Osteoblast (primary cell): ENCODE measurements at regions not wholly inside any gene's neighbourhood (a gene's known extent, or its start where the extent isn't known, plus 50 kb on each side); places are given as distances from the start of the nearest gene placed in this dataset.
"Not testable (repeated sequence)": the region's sequence is repeated elsewhere in the genome, so short reads cannot be mapped to it uniquely, and the experiment has no call there.

Experiments used
- DNase-seq: peaks from one replicate; pipeline ENCODE4 v3.0.0; 2011; ENCODE audit warnings: low spot score, mixed read lengths; ENCODE audit not compliant: insufficient read length; ENCODE audit errors: missing footprints
- H2AFZ ChIP-seq: 2 replicates; pipeline ENCODE4 v1.6.0; 2011; ENCODE audit warnings: mild to moderate bottlenecking, low read length
- H3K27ac ChIP-seq: 2 replicates; pipeline ENCODE4 v1.5.1; 2011; ENCODE audit warnings: mild to moderate bottlenecking, low read depth, low read length, moderate library complexity
- H3K27me3 ChIP-seq: 2 replicates; pipeline ENCODE4 v1.6.0; 2012; ENCODE audit warnings: mild to moderate bottlenecking, control low read depth, inconsistent platforms, low read length, moderate library complexity; ENCODE audit not compliant: insufficient read depth
- H3K36me3 ChIP-seq: 2 replicates; pipeline ENCODE4 v1.5.1; 2011; ENCODE audit warnings: mild to moderate bottlenecking, low read length, control low read depth, moderate library complexity; ENCODE audit not compliant: insufficient read depth
- H3K4me1 ChIP-seq: 2 replicates; pipeline ENCODE4 v1.5.1; 2011; ENCODE audit warnings: mild to moderate bottlenecking, low read length, control low read depth, moderate library complexity; ENCODE audit not compliant: insufficient read depth
- H3K4me2 ChIP-seq: 2 replicates; pipeline ENCODE4 v1.6.0; 2011; ENCODE audit warnings: mild to moderate bottlenecking, low read length; ENCODE audit not compliant: insufficient read depth
- H3K4me3 ChIP-seq: fragments of 200-600 bp; sonication (generic); 3 replicates; pipeline ENCODE4 v1.5.1; 2012; ENCODE audit warnings: mild to moderate bottlenecking, low read length, inconsistent platforms; ENCODE audit not compliant: insufficient read depth
- H3K79me2 ChIP-seq: 2 replicates; pipeline ENCODE4 v1.6.0; 2012; ENCODE audit warnings: mild to moderate bottlenecking, low read length, control low read depth, inconsistent platforms; ENCODE audit not compliant: insufficient read depth
- H3K9me3 ChIP-seq: 2 replicates; pipeline ENCODE4 v1.5.1; 2011; ENCODE audit warnings: low read depth, low read length, control low read depth
- H4K20me1 ChIP-seq: 2 replicates; pipeline ENCODE4 v1.6.0; 2012; ENCODE audit warnings: mild to moderate bottlenecking, low read length, control low read depth; ENCODE audit not compliant: insufficient read depth
- TF ChIP-seq, protein P1 (sequence below): IDR thresholded peaks from 2 replicates; pipeline ENCODE4 v1.5.1; 2011; ENCODE audit warnings: mild to moderate bottlenecking, low read depth, low read length, moderate library complexity; ENCODE audit errors: extremely low read depth

DNA sequence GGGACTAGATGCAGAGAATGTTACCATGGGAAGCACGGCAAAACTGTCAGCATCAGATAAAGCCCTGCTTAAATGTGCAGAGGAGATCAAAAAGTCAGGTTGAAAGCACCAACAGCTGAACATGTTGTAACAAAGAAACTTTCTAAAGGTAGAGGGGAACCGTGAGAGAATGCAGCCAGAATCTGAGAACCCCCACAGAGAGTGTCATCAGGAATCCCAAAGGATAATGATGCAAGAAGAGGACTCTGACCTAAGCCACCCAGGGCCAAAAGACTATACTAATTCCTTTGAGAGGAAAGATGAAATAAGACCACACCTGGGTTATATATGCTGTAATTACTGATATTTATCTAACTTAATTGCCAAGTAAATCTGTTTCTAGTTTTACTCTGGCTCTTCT, 116.6 kb downstream of the PCSK1 start:
- TF ChIP-seq, protein P1, sequence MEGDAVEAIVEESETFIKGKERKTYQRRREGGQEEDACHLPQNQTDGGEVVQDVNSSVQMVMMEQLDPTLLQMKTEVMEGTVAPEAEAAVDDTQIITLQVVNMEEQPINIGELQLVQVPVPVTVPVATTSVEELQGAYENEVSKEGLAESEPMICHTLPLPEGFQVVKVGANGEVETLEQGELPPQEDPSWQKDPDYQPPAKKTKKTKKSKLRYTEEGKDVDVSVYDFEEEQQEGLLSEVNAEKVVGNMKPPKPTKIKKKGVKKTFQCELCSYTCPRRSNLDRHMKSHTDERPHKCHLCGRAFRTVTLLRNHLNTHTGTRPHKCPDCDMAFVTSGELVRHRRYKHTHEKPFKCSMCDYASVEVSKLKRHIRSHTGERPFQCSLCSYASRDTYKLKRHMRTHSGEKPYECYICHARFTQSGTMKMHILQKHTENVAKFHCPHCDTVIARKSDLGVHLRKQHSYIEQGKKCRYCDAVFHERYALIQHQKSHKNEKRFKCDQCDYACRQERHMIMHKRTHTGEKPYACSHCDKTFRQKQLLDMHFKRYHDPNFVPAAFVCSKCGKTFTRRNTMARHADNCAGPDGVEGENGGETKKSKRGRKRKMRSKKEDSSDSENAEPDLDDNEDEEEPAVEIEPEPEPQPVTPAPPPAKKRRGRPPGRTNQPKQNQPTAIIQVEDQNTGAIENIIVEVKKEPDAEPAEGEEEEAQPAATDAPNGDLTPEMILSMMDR: no peak

GRCh38 chr5:96316017-96316416, 117.0 kb downstream of the PCSK1 start:
- no peaks in the 10 kb centered on the region for H4K20me1 ChIP-seq
- no peak overlapping the region for H3K27ac ChIP-seq
- H3K27me3 ChIP-seq: no peaks in the 10 kb centered on the region
- TF ChIP-seq, protein P1: no peak
- H3K36me3 ChIP-seq: no peaks in the 10 kb centered on the region
- DNase-seq: no peak
- no peak overlapping the region for H3K4me3 ChIP-seq
- H3K4me2 ChIP-seq: no peak overlapping the region
- H3K9me3 ChIP-seq: no peaks in the 10 kb centered on the region
- H3K79me2 ChIP-seq: no peaks in the 10 kb centered on the region
- H3K4me1 ChIP-seq: peaks cover 19% of the 10 kb centered on the region
- no peak overlapping the region for H2AFZ ChIP-seq

More for the DNA sequence above, 116.6 kb downstream of the PCSK1 start:
- H2AFZ ChIP-seq: no peak overlapping the region
- H3K4me2 ChIP-seq: no peak overlapping the region
- no peak overlapping the region for H3K4me3 ChIP-seq
- no peaks in the 10 kb centered on the region for H3K9me3 ChIP-seq
- no peaks in the 10 kb centered on the region for H3K79me2 ChIP-seq
- H4K20me1 ChIP-seq: no peaks in the 10 kb centered on the region
- no peaks in the 10 kb centered on the region for H3K36me3 ChIP-seq
- peaks cover 24% of the 10 kb centered on the region for H3K4me1 ChIP-seq
- no peaks in the 10 kb centered on the region for H3K27me3 ChIP-seq
- no peak overlapping the region for H3K27ac ChIP-seq
- no peak for DNase-seq

DNA sequence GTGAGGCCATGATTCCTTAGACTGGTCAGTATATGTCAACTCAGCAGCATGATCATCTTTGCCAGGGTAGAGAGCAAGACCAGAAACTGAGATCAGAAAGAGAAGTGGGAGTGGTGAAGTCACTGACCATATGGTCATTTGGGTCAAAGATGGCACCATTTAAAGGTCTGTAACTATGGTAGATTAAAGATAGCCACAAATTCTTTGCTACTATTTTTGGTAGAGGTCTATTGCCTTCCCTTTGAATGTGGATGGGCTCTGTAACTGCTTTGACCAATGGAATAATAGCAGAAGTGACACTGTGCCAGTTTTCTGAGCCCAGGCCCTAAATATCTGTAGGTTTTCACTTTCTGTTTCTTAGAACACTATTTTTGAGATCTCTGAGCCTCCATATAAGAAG, 117.6 kb downstream of the PCSK1 start:
- Histone ChIP-seq H4K20me1 (no peaks in the 10 kb centered on the region), H3K27me3 (no peaks in the 10 kb centered on the region), H3K79me2 (no peaks in the 10 kb centered on the region), H3K4me1 (peaks cover 13% of the 10 kb centered on the region), H3K27ac (no peak overlapping the region), H3K4me3 (no peak overlapping the region), H3K36me3 (no peaks in the 10 kb centered on the region), H3K9me3 (no peaks in the 10 kb centered on the region), H2AFZ (no peak overlapping the region), H3K4me2 (no peak overlapping the region)
- no peak for DNase-seq
- TF ChIP-seq, protein P1: no peak

DNA sequence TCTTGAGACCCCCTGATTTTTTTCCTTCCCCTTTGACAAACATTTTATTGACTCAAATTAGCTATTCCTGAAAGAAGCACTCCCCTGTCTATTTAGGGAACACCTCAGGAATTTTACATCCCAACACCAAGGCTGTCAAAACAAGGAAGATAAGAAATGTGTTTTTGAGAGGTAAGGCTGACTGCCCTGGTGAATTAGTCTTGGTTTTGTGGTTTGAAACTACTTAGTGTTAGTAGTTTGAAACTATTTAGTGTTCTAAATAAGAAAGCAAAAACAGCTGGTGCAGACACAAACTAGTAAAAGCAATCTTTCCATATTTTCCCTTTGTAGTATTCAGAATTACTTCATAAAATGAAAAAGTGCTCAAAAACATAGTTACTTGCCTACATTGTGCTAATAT, 120.7 kb downstream of the PCSK1 start:
- Histone ChIP-seq H3K9me3 (no peaks in the 10 kb centered on the region), H3K27ac (no peak overlapping the region), H3K27me3 (no peaks in the 10 kb centered on the region), H3K36me3 (no peaks in the 10 kb centered on the region), H3K79me2 (no peaks in the 10 kb centered on the region), H4K20me1 (no peaks in the 10 kb centered on the region), H3K4me3 (no peak overlapping the region), H3K4me2 (no peak overlapping the region), H2AFZ (no peak overlapping the region), H3K4me1 (peaks cover under 1% of the 10 kb centered on the region)
- TF ChIP-seq, protein P1: no peak
- DNase-seq: no peak

DNA sequence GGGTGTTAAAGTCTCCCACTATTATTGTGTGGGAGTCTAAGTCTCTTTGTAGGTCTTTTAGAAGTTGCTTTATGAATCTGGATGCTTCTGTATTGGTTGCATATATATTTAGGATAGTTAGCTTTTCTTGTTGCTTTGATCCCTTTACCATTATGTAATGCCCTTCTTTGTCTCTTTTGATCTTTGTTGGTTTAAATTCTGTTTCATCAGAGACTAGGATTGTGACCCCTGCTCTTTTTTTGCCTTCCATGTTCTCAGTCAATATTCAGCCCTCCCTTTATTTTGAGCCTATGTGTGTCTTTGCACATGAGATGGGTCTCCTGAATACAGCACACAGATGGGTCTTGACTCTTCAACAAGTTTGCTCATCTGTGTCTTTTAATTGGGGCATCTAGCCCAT, 126.0 kb downstream of the PCSK1 start:
- not testable (repeated sequence) for DNase-seq, H3K36me3 ChIP-seq, H3K4me3 ChIP-seq, H2AFZ ChIP-seq, H3K9me3 ChIP-seq, H4K20me1 ChIP-seq, H3K4me1 ChIP-seq, H3K27me3 ChIP-seq, H3K27ac ChIP-seq, H3K4me2 ChIP-seq, H3K79me2 ChIP-seq
